Skeletal muscle tissue (tissue), 3 donors: ENCODE measurements at regions not wholly inside any gene's neighbourhood (a gene's known extent, or its start where the extent isn't known, plus 50 kb on each side); places are given as distances from the start of the nearest gene placed in this dataset.
"Not testable (repeated sequence)": the region's sequence is repeated elsewhere in the genome, so short reads cannot be mapped to it uniquely, and the experiment has no call there.

Experiments used
- H3K27ac ChIP-seq: one replicate; pipeline ENCODE4 v1.7.0; 2013; ENCODE audit warnings: mild to moderate bottlenecking, low read depth, low read length, inconsistent platforms
- H3K27me3 ChIP-seq, 3 donors: one replicate each; pipeline ENCODE4 v1.7.0; 2013; ENCODE audit warnings: low read length in 3 of 3; ENCODE audit not compliant: control insufficient read depth in 3 of 3, insufficient read depth in 3 of 3
- H3K36me3 ChIP-seq, 3 donors: one replicate each; pipeline ENCODE4 v1.7.0; 2013; ENCODE audit warnings: low read length in 3 of 3; ENCODE audit not compliant: control insufficient read depth in 3 of 3, insufficient read depth in 3 of 3
- H3K4me1 ChIP-seq, 3 donors: one replicate each; pipeline ENCODE4 v1.7.0; 2013; ENCODE audit warnings: low read length in 3 of 3, mild to moderate bottlenecking in 3 of 3; ENCODE audit not compliant: control insufficient read depth in 3 of 3, insufficient read depth in 3 of 3
- H3K4me3 ChIP-seq, 3 donors: one replicate each; pipeline ENCODE4 v1.7.0; 2013; ENCODE audit warnings: low read length in 3 of 3
- H3K9ac ChIP-seq, 3 donors: one replicate each; pipeline ENCODE4 v1.7.0; 2013; ENCODE audit warnings: low read length in 3 of 3, mild to moderate bottlenecking in 3 of 3, moderate library complexity in 2 of 3, low read depth in 1 of 3
- H3K9me3 ChIP-seq, 3 donors: one replicate each; pipeline ENCODE4 v1.7.0; 2013; ENCODE audit warnings: low read length in 3 of 3; ENCODE audit not compliant: control insufficient read depth in 3 of 3
- donor health status: Osteomylitis.

DNA sequence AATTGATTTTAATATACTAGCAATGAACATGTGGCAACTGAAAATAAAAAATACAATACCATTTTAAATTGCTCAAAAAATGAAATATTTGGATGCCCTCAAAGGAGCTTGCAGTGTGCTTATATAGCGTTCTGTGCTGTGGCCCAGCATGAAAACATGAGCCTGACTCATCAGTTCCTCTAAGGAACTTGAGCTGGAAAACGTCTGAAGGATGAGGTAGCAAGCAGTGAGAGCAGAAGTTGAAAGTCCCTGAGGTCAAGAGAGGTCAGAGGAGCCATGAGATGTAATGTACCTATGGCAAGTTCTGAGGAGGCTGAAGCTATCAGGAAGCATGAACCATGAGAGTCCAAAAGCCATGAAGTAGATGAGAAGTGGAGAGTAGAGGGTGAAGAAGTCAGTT is 59.7 kb downstream of the HMGB3 start:
- H3K4me1 ChIP-seq: no peaks in the 10 kb centered on the region
- H3K36me3 ChIP-seq: no peaks in the 10 kb centered on the region

DNA sequence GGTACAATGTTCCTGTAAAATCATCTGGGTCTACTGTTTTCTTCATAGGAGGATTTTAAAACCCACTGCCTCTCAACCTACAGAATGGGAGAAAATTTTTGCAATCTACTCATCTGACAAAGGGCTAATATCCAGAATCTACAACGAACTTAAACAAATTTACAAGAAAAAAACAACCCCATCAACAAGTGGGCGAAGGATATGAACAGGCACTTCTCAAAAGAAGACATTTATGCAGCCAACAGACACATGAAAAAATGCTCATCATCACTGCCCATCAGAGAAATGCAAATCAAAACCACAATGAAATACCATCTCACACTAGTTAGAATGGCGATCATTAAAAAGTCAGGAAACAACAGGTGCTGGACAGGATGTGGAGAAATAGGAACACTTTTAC is 83.2 kb downstream of the HMGB3 start:
- H3K27me3 ChIP-seq, H3K9ac ChIP-seq, H3K27ac ChIP-seq, H3K4me1 ChIP-seq, H3K36me3 ChIP-seq, H3K4me3 ChIP-seq, H3K9me3 ChIP-seq: not testable (repeated sequence)

More for the DNA sequence above, 59.7 kb downstream of the HMGB3 start:
- Histone ChIP-seq H3K4me3 (no peak overlapping the region), H3K9me3 (no peaks in the 10 kb centered on the region), H3K9ac (no peak overlapping the region), H3K27ac (no peak overlapping the region), H3K27me3 (no peaks in the 10 kb centered on the region)

DNA sequence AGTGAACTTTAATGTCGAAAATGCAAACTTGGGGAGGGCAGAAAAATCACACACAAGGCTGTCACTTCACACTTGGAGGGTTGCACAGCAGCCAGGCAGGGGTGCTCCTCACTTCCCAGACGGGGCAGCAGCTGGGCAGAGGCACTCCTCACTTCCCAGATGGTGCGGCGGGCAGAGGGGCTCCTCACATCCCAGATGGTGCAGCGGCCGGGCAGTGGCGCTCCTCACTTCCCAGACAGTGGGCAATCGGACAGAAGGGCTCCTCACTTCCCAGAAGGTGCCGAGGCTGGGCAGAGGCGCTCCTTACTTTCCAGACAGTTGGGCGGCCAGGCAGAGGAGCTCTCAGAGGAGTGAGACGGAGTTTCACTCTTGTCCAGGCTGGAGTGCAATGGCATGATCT is 90.6 kb downstream of the HMGB3 start:
- Histone ChIP-seq H3K9ac (no peak overlapping the region), H3K27ac (no peak overlapping the region), H3K4me3 (no peak overlapping the region)

DNA sequence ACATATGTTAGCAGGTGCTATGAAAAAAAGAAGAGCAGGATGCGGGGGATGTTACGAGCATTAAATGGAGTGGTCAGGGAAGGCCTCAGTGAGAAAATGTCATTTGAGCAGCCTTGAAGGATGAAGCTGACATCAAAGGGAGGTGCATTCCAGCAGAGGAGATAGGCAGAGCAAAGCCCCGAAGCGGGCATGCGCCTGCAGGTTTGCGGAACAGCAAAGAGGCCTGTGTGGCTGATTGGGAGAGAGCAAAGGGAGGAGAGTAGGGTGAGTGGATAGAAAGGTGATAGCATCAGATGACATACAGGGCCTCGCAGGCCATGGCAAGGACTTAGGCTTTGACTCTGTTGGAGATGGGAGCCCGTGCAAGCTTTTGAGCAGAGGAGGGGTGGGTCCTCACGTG is 95.4 kb upstream of the GPR50 start:
- Histone ChIP-seq H3K4me3 (no peak overlapping the region), H3K9ac (no peak overlapping the region), H3K36me3 (no peaks in the 10 kb centered on the region), H3K4me1 (peaks cover 3 to 9% (median 8%) of the 10 kb centered on the region in 3 donors), H3K9me3 (no peaks in the 10 kb centered on the region), H3K27me3 (peaks cover 0 to 11% (median 0%) of the 10 kb centered on the region in 3 donors), H3K27ac (no peak overlapping the region)

More for the DNA sequence above, 90.6 kb downstream of the HMGB3 start:
- Histone ChIP-seq H3K9me3 (no peaks in the 10 kb centered on the region), H3K27me3 (no peaks in the 10 kb centered on the region), H3K4me1 (no peaks in the 10 kb centered on the region), H3K36me3 (no peaks in the 10 kb centered on the region)

DNA sequence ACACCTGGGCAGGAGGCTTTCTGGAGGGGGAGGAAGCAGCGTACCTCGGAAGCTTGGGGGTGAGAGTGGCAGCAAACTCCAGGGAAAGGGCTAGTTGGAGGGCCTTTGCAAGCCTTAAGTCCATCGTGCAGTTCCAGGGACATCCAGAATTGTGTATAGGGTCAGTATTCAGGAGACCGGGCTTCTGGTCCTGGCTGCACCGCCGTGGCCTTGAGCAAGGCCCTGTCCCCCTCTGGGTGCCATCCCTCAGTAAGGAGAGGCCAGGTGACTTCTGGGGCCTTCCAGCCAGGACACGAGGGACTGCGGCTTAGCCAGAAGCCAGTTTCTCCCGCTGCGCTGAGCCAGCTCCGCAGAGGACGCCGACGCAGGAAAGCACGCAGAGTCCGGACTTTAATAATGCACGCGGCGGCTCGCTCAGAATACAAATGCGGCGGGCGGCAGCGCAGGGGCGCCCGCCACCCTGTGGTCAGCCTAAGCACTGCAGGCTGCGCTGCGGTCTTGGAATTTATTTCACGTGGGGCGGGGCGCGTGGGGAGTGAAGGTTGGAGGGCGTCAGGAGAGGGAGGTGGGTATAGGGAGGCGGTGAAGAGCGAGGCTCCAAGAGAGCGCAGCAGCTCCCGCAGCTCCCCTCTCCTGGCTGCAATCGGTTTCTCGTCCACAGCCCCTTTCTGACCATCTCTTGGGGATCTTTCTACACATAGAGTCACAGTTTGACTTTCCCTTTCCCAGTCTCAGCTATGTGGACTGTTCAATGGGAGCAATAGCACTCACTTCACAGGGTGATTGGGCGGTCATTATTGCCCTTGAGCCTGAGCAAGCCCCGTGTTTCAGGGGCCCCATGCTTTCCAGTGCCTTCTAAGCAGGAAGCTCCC is 94.1 kb upstream of the GPR50 start:
- Histone ChIP-seq H3K4me3 (peak overlapping the region in 2 of 3 donors; percentile 32 to 52), H3K4me1 (peaks cover 3 to 9% (median 8%) of the 10 kb centered on the region in 3 donors), H3K9me3 (no peaks in the 10 kb centered on the region), H3K27ac (no peak overlapping the region), H3K36me3 (no peaks in the 10 kb centered on the region), H3K27me3 (peaks cover 0 to 14% (median 0%) of the 10 kb centered on the region in 3 donors), H3K9ac (peak overlapping the region; percentile 43 to 66 (median 50))

DNA sequence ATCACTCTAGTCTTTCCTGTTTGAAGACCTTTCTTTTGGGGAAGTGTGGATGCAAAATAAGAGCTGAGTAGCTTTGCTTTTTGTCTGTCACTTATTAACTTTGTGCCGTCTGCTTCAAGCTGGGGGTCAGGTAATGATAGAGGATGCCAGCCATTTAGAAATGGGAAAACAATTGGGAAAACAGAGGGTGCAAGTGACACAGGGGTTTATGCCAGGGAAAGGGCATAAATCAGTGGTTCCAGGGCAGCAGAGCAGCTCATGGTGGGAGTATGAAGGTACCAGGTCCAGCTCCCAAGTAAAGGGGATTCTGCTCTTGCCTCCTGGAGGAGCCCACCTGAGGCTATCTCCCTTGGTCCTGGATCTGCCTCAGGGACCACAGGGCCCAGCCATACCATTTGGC is 91.9 kb upstream of the GPR50 start:
- H3K9me3 ChIP-seq: no peaks in the 10 kb centered on the region
- no peak overlapping the region for H3K9ac ChIP-seq
- peaks cover 3 to 9% (median 8%) of the 10 kb centered on the region in 3 donors for H3K4me1 ChIP-seq
- no peak overlapping the region for H3K27ac ChIP-seq
- peaks cover 0 to 18% (median 4%) of the 10 kb centered on the region in 3 donors for H3K27me3 ChIP-seq
- H3K4me3 ChIP-seq: no peak overlapping the region
- H3K36me3 ChIP-seq: no peaks in the 10 kb centered on the region

DNA sequence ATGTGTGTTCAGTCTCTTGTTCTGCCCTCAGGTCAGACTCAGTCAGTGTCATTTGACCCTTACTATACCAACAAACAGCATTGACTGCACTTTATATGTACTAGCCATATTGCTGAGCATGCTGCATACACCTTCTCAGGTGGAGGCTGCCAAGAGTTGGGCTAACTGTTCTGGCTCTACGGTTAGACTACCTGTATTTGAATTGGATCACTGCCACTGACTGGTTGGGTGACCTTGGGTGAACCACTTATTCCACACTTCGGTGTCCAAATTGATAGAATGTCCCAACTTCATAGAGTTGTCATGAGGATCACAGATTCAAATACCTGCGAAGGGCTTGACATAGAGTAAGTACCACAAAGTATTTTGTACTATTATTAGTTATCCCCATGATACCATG is 91.2 kb upstream of the GPR50 start:
- Histone ChIP-seq H3K27ac (no peak overlapping the region), H3K4me1 (peaks cover 3 to 9% (median 8%) of the 10 kb centered on the region in 3 donors), H3K4me3 (no peak overlapping the region), H3K9me3 (no peaks in the 10 kb centered on the region), H3K36me3 (no peaks in the 10 kb centered on the region), H3K9ac (no peak overlapping the region), H3K27me3 (peaks cover 0 to 18% (median 4%) of the 10 kb centered on the region in 3 donors)

DNA sequence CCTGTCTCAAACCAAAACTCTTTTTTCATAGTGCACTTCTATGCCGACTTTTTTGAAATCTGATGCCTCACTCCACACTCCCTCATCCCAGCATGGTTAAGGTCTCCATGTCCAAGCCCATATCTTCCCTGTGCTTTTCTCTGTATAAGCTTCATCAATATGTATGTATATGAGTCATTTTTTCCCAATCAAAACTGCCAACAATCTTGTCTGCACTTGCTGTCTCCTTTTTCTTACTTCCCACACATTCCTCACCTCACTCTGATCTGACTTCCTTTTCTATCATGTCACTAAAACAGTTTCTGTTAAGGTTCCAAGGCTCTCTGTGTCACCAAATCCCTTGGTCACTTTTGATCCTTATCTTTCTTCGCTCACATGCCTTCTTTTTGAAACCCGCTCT is 88.2 kb upstream of the GPR50 start:
- Histone ChIP-seq H3K4me1 (no peaks in the 10 kb centered on the region), H3K27ac (no peak overlapping the region), H3K4me3 (no peak overlapping the region), H3K9me3 (no peaks in the 10 kb centered on the region), H3K9ac (no peak overlapping the region), H3K36me3 (no peaks in the 10 kb centered on the region), H3K27me3 (peaks cover 0 to 14% (median 4%) of the 10 kb centered on the region in 3 donors)

DNA sequence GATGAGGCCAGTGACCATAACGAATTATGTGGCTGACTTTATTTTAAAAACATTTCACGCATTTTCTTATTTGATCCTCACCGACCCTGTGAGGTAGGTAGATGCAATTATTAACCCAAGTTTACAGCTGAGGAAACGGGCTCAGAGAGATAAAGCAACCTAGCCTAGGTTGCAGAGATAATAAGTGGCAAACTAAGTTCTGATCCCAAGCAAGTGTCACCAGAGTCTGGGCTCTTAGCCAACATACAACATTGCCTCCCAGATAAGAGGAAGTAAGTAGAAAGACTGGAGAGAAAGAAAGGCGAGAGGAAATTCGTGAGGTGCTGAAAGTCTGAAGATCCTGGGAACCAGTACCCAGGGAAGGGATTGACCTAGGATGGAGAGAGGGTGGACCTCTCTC is 77.4 kb upstream of the GPR50 start:
- Histone ChIP-seq H3K9ac (no peak overlapping the region), H3K9me3 (no peaks in the 10 kb centered on the region), H3K27me3 (no peaks in the 10 kb centered on the region), H3K27ac (no peak overlapping the region), H3K36me3 (no peaks in the 10 kb centered on the region), H3K4me1 (no peaks in the 10 kb centered on the region), H3K4me3 (no peak overlapping the region)

DNA sequence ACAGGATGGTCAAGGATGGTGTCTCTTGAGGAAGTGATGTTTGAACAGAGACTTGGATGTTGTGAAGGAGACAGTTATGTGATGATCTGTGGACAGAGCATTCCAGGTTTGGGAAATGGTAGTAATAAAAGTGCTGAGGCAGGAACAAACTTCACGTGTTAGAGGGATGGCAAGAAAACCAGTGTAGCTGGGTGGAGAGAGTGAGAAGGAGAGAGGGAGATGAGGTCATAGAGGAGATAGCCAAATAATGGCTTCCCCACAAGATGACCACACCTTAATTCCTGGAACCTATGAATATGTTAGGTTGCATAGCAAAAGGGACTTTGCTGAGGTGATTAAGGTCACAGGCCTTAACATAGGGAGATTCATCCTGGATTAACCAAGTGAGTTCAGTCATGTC is 75.6 kb upstream of the GPR50 start:
- no peak overlapping the region for H3K27ac ChIP-seq
- H3K4me1 ChIP-seq: no peaks in the 10 kb centered on the region
- no peak overlapping the region for H3K4me3 ChIP-seq
- peaks cover 0 to 2% (median 0%) of the 10 kb centered on the region in 3 donors for H3K9me3 ChIP-seq
- H3K36me3 ChIP-seq: no peaks in the 10 kb centered on the region
- no peak overlapping the region for H3K9ac ChIP-seq
- H3K27me3 ChIP-seq: no peaks in the 10 kb centered on the region
